ENCODE measurements at regions not wholly inside any gene's neighbourhood (a gene's known extent, or its start where the extent isn't known, plus 50 kb on each side); places are given as distances from the start of the nearest gene placed in this dataset.
A peak's percentile ranks its signal among the peaks of the same experiment; 100 is the strongest.
"Not testable (repeated sequence)": the region's sequence is repeated elsewhere in the genome, so short reads cannot be mapped to it uniquely, and the experiment has no call there.

DNA sequence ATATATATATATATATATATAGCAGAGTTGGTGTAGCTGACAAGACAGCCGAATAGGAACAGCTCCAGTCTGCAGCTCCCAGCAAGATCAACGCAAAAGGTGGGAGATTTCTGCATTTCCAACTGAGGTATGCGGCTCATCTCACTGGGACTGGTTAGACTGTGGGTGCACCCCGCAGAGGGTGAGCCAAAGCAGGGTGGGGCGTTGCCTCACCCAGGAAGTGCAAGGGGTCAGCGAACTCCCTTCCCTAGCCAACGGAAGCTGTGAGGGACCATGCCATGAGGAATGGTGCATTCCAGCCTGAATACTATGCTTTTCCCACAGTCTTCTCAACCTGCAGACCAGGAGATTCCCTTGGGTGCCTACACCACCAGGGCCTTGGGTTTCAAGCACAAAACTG, 81.7 kb upstream of the ST3GAL6 start:
- DNase-seq, result peak in 1 of 2 experiments; percentile 19
- Histone ChIP-seq H3K4me1 (replicated peaks; ENCODE audit: insufficient read depth) (no peaks in the 10 kb centered on the region), H4K20me1 (ENCODE audit: insufficient read depth) (no peaks in the 10 kb centered on the region), H3K36me3 (ENCODE audit: low read depth) (no peaks in the 10 kb centered on the region), H3K79me2 (ENCODE audit: low read depth) (no peaks in the 10 kb centered on the region), H3K4me3 (no peak overlapping the region), H3F3A (ENCODE audit: insufficient read depth, low read depth) (no peaks in the 10 kb centered on the region), H3K27ac (no peak overlapping the region), H3K4me2 (no peak overlapping the region), H3K27me3 (ENCODE audit: insufficient read depth, low read depth) (no peaks in the 10 kb centered on the region), H2AFZ (no peak overlapping the region), H3K9me2 (ENCODE audit: insufficient read depth) (no peaks in the 10 kb centered on the region), H3K9me3 (ENCODE audit: insufficient read depth, low read depth) (no peaks in the 10 kb centered on the region)
- TF ChIP-seq EZH2 (IDR thresholded peaks at IDR 0.05; ENCODE audit: low read depth), result no peak
- TF ChIP-seq, protein P1, sequence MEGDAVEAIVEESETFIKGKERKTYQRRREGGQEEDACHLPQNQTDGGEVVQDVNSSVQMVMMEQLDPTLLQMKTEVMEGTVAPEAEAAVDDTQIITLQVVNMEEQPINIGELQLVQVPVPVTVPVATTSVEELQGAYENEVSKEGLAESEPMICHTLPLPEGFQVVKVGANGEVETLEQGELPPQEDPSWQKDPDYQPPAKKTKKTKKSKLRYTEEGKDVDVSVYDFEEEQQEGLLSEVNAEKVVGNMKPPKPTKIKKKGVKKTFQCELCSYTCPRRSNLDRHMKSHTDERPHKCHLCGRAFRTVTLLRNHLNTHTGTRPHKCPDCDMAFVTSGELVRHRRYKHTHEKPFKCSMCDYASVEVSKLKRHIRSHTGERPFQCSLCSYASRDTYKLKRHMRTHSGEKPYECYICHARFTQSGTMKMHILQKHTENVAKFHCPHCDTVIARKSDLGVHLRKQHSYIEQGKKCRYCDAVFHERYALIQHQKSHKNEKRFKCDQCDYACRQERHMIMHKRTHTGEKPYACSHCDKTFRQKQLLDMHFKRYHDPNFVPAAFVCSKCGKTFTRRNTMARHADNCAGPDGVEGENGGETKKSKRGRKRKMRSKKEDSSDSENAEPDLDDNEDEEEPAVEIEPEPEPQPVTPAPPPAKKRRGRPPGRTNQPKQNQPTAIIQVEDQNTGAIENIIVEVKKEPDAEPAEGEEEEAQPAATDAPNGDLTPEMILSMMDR (conservative IDR thresholded peaks at IDR 0.05), result no peak
- CTCF ChIA-PET, result no interaction called here
- intact Hi-C loops (cut with micrococcal nuclease; ENCODE audit: unreplicated experiment), result no loop called here
- no TSS peak for BruUV-seq (replicated peaks)
- POLR2A ChIA-PET (ENCODE audit: unreplicated experiment), result no interaction called here

DNA sequence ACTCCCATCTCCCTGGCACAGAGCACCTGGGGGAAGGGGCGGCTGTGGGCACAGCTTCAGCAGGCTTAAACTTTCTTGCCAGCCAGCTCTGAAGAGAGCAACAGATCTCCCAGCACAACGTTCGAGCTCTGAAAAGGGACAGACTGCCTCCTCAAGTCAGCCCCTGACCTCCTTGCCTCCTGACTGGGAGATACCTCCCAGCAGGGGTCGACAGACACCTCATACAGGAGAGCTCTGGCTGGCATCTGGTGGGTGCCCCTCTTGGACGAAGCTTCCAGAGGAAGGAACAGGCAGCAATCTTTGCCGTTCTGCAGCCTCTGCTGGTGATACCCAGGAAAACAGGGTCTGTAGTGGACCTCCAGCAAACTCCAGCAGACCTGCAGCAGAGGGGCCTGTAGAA, 80.7 kb upstream of the ST3GAL6 start:
- H3K4me3 ChIP-seq; H3K79me2 ChIP-seq (ENCODE audit: low read depth); H3K4me2 ChIP-seq; BruUV-seq (replicated peaks); H3K36me3 ChIP-seq (ENCODE audit: low read depth); H3F3A ChIP-seq (ENCODE audit: insufficient read depth, low read depth); H3K9me2 ChIP-seq (ENCODE audit: insufficient read depth); intact Hi-C loops (cut with micrococcal nuclease; ENCODE audit: unreplicated experiment); H3K27me3 ChIP-seq (ENCODE audit: insufficient read depth, low read depth); H2AFZ ChIP-seq; H3K4me1 ChIP-seq (replicated peaks; ENCODE audit: insufficient read depth); H3K27ac ChIP-seq; H4K20me1 ChIP-seq (ENCODE audit: insufficient read depth); H3K9me3 ChIP-seq (ENCODE audit: insufficient read depth, low read depth); DNase-seq; CTCF ChIA-PET; POLR2A ChIA-PET (ENCODE audit: unreplicated experiment): not testable (repeated sequence)

DNA sequence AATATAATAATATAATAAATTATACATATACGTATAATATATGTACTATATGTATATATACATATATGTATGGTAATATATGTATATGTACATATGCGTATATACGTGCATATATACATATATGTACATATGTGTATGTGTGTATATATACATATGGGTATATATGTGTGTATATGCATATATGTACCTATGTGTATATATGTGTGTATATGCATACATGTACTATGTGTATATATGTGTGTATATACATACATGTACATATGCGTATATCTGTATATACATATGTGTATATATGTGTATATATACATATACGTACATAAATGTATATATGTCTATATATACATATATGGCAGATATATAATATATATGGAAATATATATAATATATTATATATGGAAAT, 74.8 kb upstream of the ST3GAL6 start:
- intact Hi-C loops (cut with micrococcal nuclease; ENCODE audit: unreplicated experiment), result no loop called here
- ChIA-PET CTCF (no interaction called here), POLR2A (ENCODE audit: unreplicated experiment) (no interaction called here)
- peaks cover 4% of the 10 kb centered on the region; the same call in 1 of the 2 replicates for H3F3A ChIP-seq (ENCODE audit: insufficient read depth, low read depth)
- no peaks in the 10 kb centered on the region for H3K79me2 ChIP-seq (ENCODE audit: low read depth)
- H3K36me3 ChIP-seq (ENCODE audit: low read depth), result no peaks in the 10 kb centered on the region
- H2AFZ ChIP-seq, result no peak overlapping the region
- no peak overlapping the region for H3K27ac ChIP-seq
- no peaks in the 10 kb centered on the region for H3K9me3 ChIP-seq (ENCODE audit: insufficient read depth, low read depth)
- no peak for TF ChIP-seq EZH2 (IDR thresholded peaks at IDR 0.05; ENCODE audit: low read depth)
- TF ChIP-seq, protein P1 (conservative IDR thresholded peaks at IDR 0.05), result no peak
- no peaks in the 10 kb centered on the region for H3K27me3 ChIP-seq (ENCODE audit: insufficient read depth, low read depth)
- no peaks in the 10 kb centered on the region for H3K4me1 ChIP-seq (replicated peaks; ENCODE audit: insufficient read depth)
- no peak overlapping the region for H3K4me3 ChIP-seq
- H3K4me2 ChIP-seq, result no peak overlapping the region
- no peaks in the 10 kb centered on the region for H3K9me2 ChIP-seq (ENCODE audit: insufficient read depth)
- DNase-seq, result no peak
- no TSS peak for BruUV-seq (replicated peaks)
- H4K20me1 ChIP-seq (ENCODE audit: insufficient read depth), result no peaks in the 10 kb centered on the region

DNA sequence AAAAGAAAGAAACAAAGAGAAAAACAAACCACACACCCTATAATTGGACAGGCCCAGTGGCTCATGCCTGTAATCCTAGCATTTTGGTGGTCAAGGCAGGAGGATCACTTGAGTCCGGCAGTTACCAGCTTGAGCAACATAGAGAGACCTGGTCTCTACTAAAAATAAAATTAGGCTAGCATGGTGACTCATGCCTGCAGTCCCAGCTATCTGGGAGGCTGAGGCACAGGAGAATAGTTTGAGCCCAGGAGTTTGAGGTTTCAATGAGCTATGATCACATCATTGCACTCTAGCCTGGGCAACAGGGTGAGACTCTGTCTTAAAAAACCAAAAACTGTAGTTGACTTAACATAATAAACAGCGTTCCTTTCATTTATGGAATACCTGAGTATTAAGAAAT, 72.3 kb upstream of the ST3GAL6 start:
- Histone ChIP-seq H3K9me2 (ENCODE audit: insufficient read depth) (no peaks in the 10 kb centered on the region), H3K4me1 (replicated peaks; ENCODE audit: insufficient read depth) (peaks cover 4% of the 10 kb centered on the region; the same call in 1 of the 2 replicates), H3K4me2 (no peak overlapping the region), H3K9me3 (ENCODE audit: insufficient read depth, low read depth) (no peaks in the 10 kb centered on the region), H3K27me3 (ENCODE audit: insufficient read depth, low read depth) (no peaks in the 10 kb centered on the region), H4K20me1 (ENCODE audit: insufficient read depth) (no peaks in the 10 kb centered on the region), H3K4me3 (no peak overlapping the region), H3F3A (ENCODE audit: insufficient read depth, low read depth) (peaks cover 4% of the 10 kb centered on the region; the same call in 1 of the 2 replicates), H2AFZ (no peak overlapping the region), H3K36me3 (ENCODE audit: low read depth) (no peaks in the 10 kb centered on the region), H3K79me2 (ENCODE audit: low read depth) (no peaks in the 10 kb centered on the region), H3K27ac (no peak overlapping the region)
- intact Hi-C loops (cut with micrococcal nuclease; ENCODE audit: unreplicated experiment), result no loop called here
- no peak for TF ChIP-seq EZH2 (IDR thresholded peaks at IDR 0.05; ENCODE audit: low read depth)
- TF ChIP-seq, protein P1 (conservative IDR thresholded peaks at IDR 0.05), result no peak
- ChIA-PET CTCF (interaction anchor here (0.6 kb wide), 2 partner anchors 445 to 642 kb away, joined by 3 to 5 read pairs; no protein-coding TSS in a partner anchor), POLR2A (ENCODE audit: unreplicated experiment) (no interaction called here)
- DNase-seq, result no peak
- no TSS peak for BruUV-seq (replicated peaks)
